Upper lobe of left lung (tissue), 6 donors: ENCODE measurements at regions not wholly inside any gene's neighbourhood (a gene's known extent, or its start where the extent isn't known, plus 50 kb on each side); places are given as distances from the start of the nearest gene placed in this dataset.

Source experiments
- ATAC-seq, 2 donors: fragments of 200-7000 bp; cut with Tn5 transposase; one replicate each; pipeline ENCODE4 v1.9.1; 2022; ENCODE audit warnings: mild to moderate bottlenecking in 2 of 2, moderate library complexity in 2 of 2; ENCODE audit not compliant: low FRiP score in 2 of 2
- DNase-seq, 2 donors: peaks; one replicate each; pipeline ENCODE4 v3.0.0-alpha.2; 2019 to 2020
- H3K27ac ChIP-seq, 4 donors: fragments of 200-600 bp; sonication (generic); one replicate each; pipeline ENCODE4 v1.5.1; 2016 to 2019
- H3K27me3 ChIP-seq, 4 donors: fragments of 200-600 bp; sonication (generic); one replicate each; pipeline ENCODE4 v1.5.1; 2017 to 2019
- H3K36me3 ChIP-seq, 4 donors: fragments of 200-600 bp; sonication (generic); one replicate each; pipeline ENCODE4 v1.5.1; 2016 to 2019
- H3K4me1 ChIP-seq, 4 donors: fragments of 200-600 bp; sonication (generic); one replicate each; pipeline ENCODE4 v1.5.1; 2018 to 2019
- H3K4me3 ChIP-seq, 4 donors: fragments of 200-600 bp; sonication (generic); one replicate each; pipeline ENCODE4 v1.5.1; 2017 to 2019; ENCODE audit warnings: mild to moderate bottlenecking in 2 of 4, moderate library complexity in 1 of 4
- H3K9me3 ChIP-seq, 4 donors: fragments of 200-600 bp; sonication (generic); one replicate each; pipeline ENCODE4 v1.5.1; 2018 to 2019
- EP300 ChIP-seq, 4 donors: sonication (generic); formaldehyde crosslinking; IDR thresholded peaks; one replicate each; pipeline ENCODE4 v1.5.1; 2017; ENCODE audit warnings: antibody characterized with exemption in 4 of 4, control low read depth in 2 of 4
- POLR2A ChIP-seq, 4 donors: fragments of 450-650 bp; IDR thresholded peaks; one replicate each; pipeline ENCODE4 v1.5.1; 2016 to 2017; ENCODE audit warnings: antibody characterized with exemption in 4 of 4, mild to moderate bottlenecking in 2 of 4
- POLR2AphosphoS5 ChIP-seq, 2 donors: sonication (generic); formaldehyde crosslinking; IDR thresholded peaks; one replicate each; pipeline ENCODE4 v1.5.1; 2017; ENCODE audit warnings: antibody characterized with exemption in 2 of 2
- WGBS, 2 donors: methylation state at CpG; one replicate each; pipeline ENCODE4 v1.1.5; 2017 to 2018; 5-methylcytosine and 5-hydroxymethylcytosine counted together
- TF ChIP-seq, protein P1 (sequence below), 6 experiments: fragments of 450-650 bp in 4 of 6; fragments of 200-600 bp in 2 of 6; sonication (generic) in 2 of 6; IDR thresholded peaks; one replicate each; pipeline ENCODE4 v1.5.1; 2016 to 2019; ENCODE audit warnings: antibody characterized with exemption in 6 of 6
- donor health status: DM: no; HTN: no; CAD: no; lungs with moderate emphysema.
- donor health status: DM: no; HTN: yes; CAD: no; lungs with severe emphysema.

DNA sequence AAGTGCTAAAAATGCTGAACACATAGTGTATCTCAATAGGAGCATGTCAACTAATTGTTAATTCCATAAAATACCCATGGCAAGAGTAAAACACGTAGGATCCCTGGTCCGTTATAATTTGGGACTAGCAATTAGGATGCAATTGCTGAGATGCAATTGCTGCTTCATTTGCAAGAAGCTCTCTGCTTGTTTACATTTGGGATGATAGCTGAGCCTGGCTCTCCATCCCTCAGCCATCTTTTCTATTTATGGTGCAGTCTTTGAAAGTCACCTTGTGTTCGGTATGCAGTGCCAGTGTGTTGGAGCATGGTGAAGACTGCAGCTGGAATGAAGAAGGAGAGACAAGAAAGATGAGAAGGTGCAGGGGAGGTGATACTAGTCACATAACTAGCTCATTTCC is 191.3 kb downstream of the SNX10 start:
- H3K27me3 ChIP-seq: no peaks in the 10 kb centered on the region
- DNase-seq: no peak
- no peaks in the 10 kb centered on the region for H3K4me1 ChIP-seq
- H3K36me3 ChIP-seq: no peaks in the 10 kb centered on the region
- H3K9me3 ChIP-seq: peaks cover 0 to 4% (median 0%) of the 10 kb centered on the region in 4 donors
- WGBS, 2 donors: 92 to 96% methylated on average over 3 of the region's 3 CpGs
- ATAC-seq: no peak
- no peak overlapping the region for H3K4me3 ChIP-seq
- TF ChIP-seq, protein P1, sequence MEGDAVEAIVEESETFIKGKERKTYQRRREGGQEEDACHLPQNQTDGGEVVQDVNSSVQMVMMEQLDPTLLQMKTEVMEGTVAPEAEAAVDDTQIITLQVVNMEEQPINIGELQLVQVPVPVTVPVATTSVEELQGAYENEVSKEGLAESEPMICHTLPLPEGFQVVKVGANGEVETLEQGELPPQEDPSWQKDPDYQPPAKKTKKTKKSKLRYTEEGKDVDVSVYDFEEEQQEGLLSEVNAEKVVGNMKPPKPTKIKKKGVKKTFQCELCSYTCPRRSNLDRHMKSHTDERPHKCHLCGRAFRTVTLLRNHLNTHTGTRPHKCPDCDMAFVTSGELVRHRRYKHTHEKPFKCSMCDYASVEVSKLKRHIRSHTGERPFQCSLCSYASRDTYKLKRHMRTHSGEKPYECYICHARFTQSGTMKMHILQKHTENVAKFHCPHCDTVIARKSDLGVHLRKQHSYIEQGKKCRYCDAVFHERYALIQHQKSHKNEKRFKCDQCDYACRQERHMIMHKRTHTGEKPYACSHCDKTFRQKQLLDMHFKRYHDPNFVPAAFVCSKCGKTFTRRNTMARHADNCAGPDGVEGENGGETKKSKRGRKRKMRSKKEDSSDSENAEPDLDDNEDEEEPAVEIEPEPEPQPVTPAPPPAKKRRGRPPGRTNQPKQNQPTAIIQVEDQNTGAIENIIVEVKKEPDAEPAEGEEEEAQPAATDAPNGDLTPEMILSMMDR (IDR thresholded peaks at IDR 0.05): no peak
- TF ChIP-seq EP300 (IDR thresholded peaks at IDR 0.05) (no peak), POLR2A (IDR thresholded peaks at IDR 0.05) (no peak), POLR2AphosphoS5 (IDR thresholded peaks at IDR 0.05) (no peak)
- no peak overlapping the region for H3K27ac ChIP-seq

DNA sequence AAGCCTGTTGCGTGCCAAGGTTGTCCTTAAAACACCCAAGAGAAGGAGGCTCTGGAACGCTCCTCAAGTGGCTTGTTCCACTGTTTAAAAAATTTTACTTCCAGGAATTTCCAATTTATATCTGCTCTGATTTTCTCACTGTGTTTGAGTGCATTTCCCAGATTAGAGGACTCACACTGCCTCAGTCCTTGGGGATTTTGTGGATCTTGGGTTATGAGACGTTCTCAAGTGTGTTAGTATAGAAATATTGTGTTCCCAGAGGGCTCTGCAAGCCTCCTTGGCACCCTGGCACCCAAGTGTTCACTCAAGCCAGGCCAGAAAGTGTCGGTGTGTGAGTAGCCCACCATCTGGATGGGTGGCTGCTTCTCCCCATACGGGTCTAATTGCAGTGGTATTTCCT is 192.2 kb downstream of the SNX10 start:
- Histone ChIP-seq H3K4me1 (no peaks in the 10 kb centered on the region), H3K36me3 (no peaks in the 10 kb centered on the region), H3K27me3 (no peaks in the 10 kb centered on the region), H3K27ac (no peak overlapping the region), H3K4me3 (no peak overlapping the region), H3K9me3 (peaks cover 0 to 4% (median 0%) of the 10 kb centered on the region in 4 donors)
- TF ChIP-seq POLR2A (IDR thresholded peaks at IDR 0.05): no peak
- no peak for TF ChIP-seq POLR2AphosphoS5 (IDR thresholded peaks at IDR 0.05)
- TF ChIP-seq, protein P1 (IDR thresholded peaks at IDR 0.05): no peak
- no peak for TF ChIP-seq EP300 (IDR thresholded peaks at IDR 0.05)
- ATAC-seq (no peak), DNase-seq (no peak)
- 84 to 90% methylated on average over 5 of the region's 5 CpGs for WGBS, 2 donors

GRCh38 chr7:26485367-26485934 is 193.8 kb downstream of the SNX10 start:
- ATAC-seq (no peak), DNase-seq (no peak)
- WGBS, 2 donors: 84 to 85% methylated on average over 6 of the region's 6 CpGs
- no peak overlapping the region for H3K4me3 ChIP-seq
- H3K9me3 ChIP-seq: peaks cover 0 to 4% (median 0%) of the 10 kb centered on the region in 4 donors
- H3K4me1 ChIP-seq: no peaks in the 10 kb centered on the region
- H3K27ac ChIP-seq: no peak overlapping the region
- no peak for TF ChIP-seq POLR2AphosphoS5 (IDR thresholded peaks at IDR 0.05)
- TF ChIP-seq EP300 (IDR thresholded peaks at IDR 0.05): no peak
- TF ChIP-seq POLR2A (IDR thresholded peaks at IDR 0.05): no peak
- TF ChIP-seq, protein P1 (IDR thresholded peaks at IDR 0.05): no peak
- no peaks in the 10 kb centered on the region for H3K36me3 ChIP-seq
- H3K27me3 ChIP-seq: no peaks in the 10 kb centered on the region

DNA sequence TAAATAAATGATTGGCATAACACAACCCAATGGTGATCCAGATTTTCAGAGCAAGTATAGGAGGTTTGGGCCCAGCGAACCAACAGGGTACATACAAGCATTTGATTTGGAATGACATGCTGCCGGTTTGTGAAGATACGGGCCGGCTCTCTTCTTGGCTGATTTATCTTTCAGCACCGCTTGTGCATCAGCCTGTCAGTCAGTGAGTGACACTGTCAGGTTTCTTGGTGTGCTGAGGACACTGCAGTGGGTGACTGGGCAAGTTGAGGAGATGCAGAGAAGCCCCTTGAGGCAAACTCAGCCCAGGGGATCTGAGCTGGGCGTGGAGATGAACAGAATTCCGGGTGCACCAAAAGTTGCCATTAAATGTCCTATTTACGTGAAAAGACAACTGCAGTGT is 194.5 kb downstream of the SNX10 start:
- ATAC-seq (no peak), DNase-seq (no peak)
- H3K9me3 ChIP-seq: peaks cover 0 to 4% (median 0%) of the 10 kb centered on the region in 4 donors
- no peak overlapping the region for H3K27ac ChIP-seq
- no peak overlapping the region for H3K4me3 ChIP-seq
- no peaks in the 10 kb centered on the region for H3K27me3 ChIP-seq
- 86 to 99% methylated on average over 8 of the region's 8 CpGs for WGBS, 2 donors
- no peaks in the 10 kb centered on the region for H3K4me1 ChIP-seq
- no peak for TF ChIP-seq POLR2AphosphoS5 (IDR thresholded peaks at IDR 0.05)
- no peak for TF ChIP-seq POLR2A (IDR thresholded peaks at IDR 0.05)
- no peak for TF ChIP-seq EP300 (IDR thresholded peaks at IDR 0.05)
- TF ChIP-seq, protein P1 (IDR thresholded peaks at IDR 0.05): no peak
- H3K36me3 ChIP-seq: no peaks in the 10 kb centered on the region
